Mucosa of descending colon (tissue), 3 donors: ENCODE measurements at regions not wholly inside any gene's neighbourhood (a gene's known extent, or its start where the extent isn't known, plus 50 kb on each side); places are given as distances from the start of the nearest gene placed in this dataset.

Source experiments
- ATAC-seq: fragments of 200-7000 bp; cut with Tn5 transposase; one replicate; pipeline ENCODE4 v1.9.1; 2020; ENCODE audit warnings: mild to moderate bottlenecking, moderate library complexity
- DNase-seq, 3 donors: peaks; one replicate each; pipeline ENCODE4 v3.0.0-alpha.2; 2020
- H3K36me3 ChIP-seq: fragments of 200-600 bp; one replicate; pipeline ENCODE4 v1.8.0; 2021; ENCODE audit warnings: low read depth, mild to moderate bottlenecking
- H3K4me1 ChIP-seq: fragments of 200-600 bp; one replicate; pipeline ENCODE4 v1.8.0; 2021; ENCODE audit warnings: low read depth, mild to moderate bottlenecking
- H3K4me3 ChIP-seq: fragments of 200-600 bp; one replicate; pipeline ENCODE4 v1.8.0; 2021; ENCODE audit warnings: mild to moderate bottlenecking
- H3K9me3 ChIP-seq: fragments of 200-600 bp; one replicate; pipeline ENCODE4 v1.8.0; 2021; ENCODE audit warnings: mild to moderate bottlenecking
- CTCF ChIP-seq: fragments of 200-600 bp; IDR thresholded peaks from one replicate; pipeline ENCODE4 v1.8.0; 2022; ENCODE audit warnings: antibody characterized with exemption, mild to moderate bottlenecking
- intact Hi-C, 2 donors: fragments of 100-400 bp; cut with DNase I in 1 of 2; cut with micrococcal nuclease in 1 of 2; formaldehyde crosslinking; loops; one replicate each; pipeline versions ENCODE4 v1.11.0 to v1.11.1; 2022; cut with DNase I, micrococcal nuclease
- donor health status: DM: no; HTN: no; CAD: no; lungs with moderate emphysema.
- donor health status: DM: no; HTN: no; CAD: no.
- donor health status: DM: no; HTN: yes; CAD: no.

- ATAC-seq (no peak), DNase-seq (no peak)
- no peak overlapping the region for H3K4me3 ChIP-seq
- peaks cover 7% of the 10 kb centered on the region for H3K9me3 ChIP-seq
- intact Hi-C loops, result no loop called here
- no peaks in the 10 kb centered on the region for H3K36me3 ChIP-seq
- H3K4me1 ChIP-seq, result no peaks in the 10 kb centered on the region
- no peak for TF ChIP-seq CTCF
Measured at GRCh38 chr5:174971210-174971609, 246.8 kb downstream of the MSX2 start.

- Histone ChIP-seq H3K9me3 (peaks cover 7% of the 10 kb centered on the region), H3K4me3 (no peak overlapping the region), H3K4me1 (no peaks in the 10 kb centered on the region), H3K36me3 (no peaks in the 10 kb centered on the region)
- ATAC-seq (no peak), DNase-seq (no peak)
- no peak for TF ChIP-seq CTCF
- intact Hi-C loops, result no loop called here
Measured at GRCh38 chr5:174970502-174970901, 246.1 kb downstream of the MSX2 start.

- Histone ChIP-seq H3K4me3 (no peak overlapping the region), H3K4me1 (no peaks in the 10 kb centered on the region), H3K9me3 (no peaks in the 10 kb centered on the region), H3K36me3 (no peaks in the 10 kb centered on the region)
- TF ChIP-seq CTCF, result no peak
- intact Hi-C loops, result loop anchor here (10.0 kb wide), 1 partner anchor 491 kb away; the partner anchor contains the start of gene DRD1 (in 2 of the 2)
- ATAC-seq (no peak), DNase-seq (no peak)
Measured at GRCh38 chr5:174953871-174954270, 229.5 kb downstream of the MSX2 start.

GRCh38 chr5:174951151-174951780, 226.9 kb downstream of the MSX2 start:
- no peaks in the 10 kb centered on the region for H3K4me1 ChIP-seq
- H3K36me3 ChIP-seq, result no peaks in the 10 kb centered on the region
- peak; percentile 48 for TF ChIP-seq CTCF
- no peaks in the 10 kb centered on the region for H3K9me3 ChIP-seq
- peak; percentile 77 for ATAC-seq
- H3K4me3 ChIP-seq, result no peak overlapping the region
- DNase-seq, result peak in 2 of 3 donors; percentile 25 to 53
- intact Hi-C loops, result loop anchor here (10.0 kb wide), 1 partner anchor 494 kb away; the partner anchor contains the start of gene DRD1 (in 2 of the 2)

DNA sequence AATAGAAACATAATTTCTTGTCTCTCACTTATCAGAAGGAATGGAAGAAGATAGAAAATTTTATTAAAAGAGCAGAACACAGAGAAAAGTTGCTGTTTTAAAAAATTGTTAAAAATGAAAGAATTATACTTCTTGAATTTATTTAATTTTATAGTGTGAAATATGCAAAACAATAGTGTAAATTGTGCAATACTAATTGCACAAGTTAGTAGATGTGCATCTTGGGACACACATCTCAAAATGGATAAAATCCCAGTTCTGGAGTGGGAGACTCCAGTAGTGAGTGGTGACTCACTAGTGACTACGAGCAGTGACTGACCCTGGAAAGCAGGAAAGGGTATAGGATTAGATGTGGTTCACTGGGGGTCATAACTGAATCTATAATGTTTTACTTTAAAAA, 223.2 kb downstream of the MSX2 start:
- no peak for DNase-seq
- H3K9me3 ChIP-seq, result no peaks in the 10 kb centered on the region
- no peaks in the 10 kb centered on the region for H3K4me1 ChIP-seq
- ATAC-seq, result no peak
- H3K36me3 ChIP-seq, result no peaks in the 10 kb centered on the region
- intact Hi-C loops, result no loop called here
- no peak for TF ChIP-seq CTCF
- H3K4me3 ChIP-seq, result no peak overlapping the region

- TF ChIP-seq CTCF, result no peak
- ATAC-seq (no peak), DNase-seq (no peak)
- H3K9me3 ChIP-seq, result no peaks in the 10 kb centered on the region
- intact Hi-C loops, result no loop called here
- H3K4me1 ChIP-seq, result no peaks in the 10 kb centered on the region
- no peaks in the 10 kb centered on the region for H3K36me3 ChIP-seq
- no peak overlapping the region for H3K4me3 ChIP-seq
Measured at GRCh38 chr5:174945853-174946252, 221.5 kb downstream of the MSX2 start.
